ENCODE measurements at regions not wholly inside any gene's neighbourhood (a gene's known extent, or its start where the extent isn't known, plus 50 kb on each side); places are given as distances from the start of the nearest gene placed in this dataset.
"Not testable (repeated sequence)": the region's sequence is repeated elsewhere in the genome, so short reads cannot be mapped to it uniquely, and the experiment has no call there.

DNA sequence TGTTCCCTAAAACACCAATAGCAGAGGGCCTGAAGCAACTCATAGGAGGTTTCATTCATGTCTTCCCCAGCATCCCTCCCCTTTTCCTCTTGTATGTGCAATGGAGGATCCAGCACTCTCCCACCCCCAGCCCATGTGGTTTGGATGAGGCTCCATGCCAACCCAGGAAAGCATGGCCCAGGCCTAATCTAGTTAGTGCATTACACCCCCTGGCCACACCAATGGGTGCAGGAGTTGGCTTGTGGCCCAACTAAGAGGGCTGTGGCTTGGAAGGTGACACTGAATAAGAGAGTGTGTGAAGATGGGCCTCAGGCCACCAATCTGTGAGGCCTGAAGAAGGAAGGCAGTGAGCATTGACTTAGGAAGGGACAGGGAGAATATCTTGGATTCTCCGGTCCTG, 70.8 kb upstream of the SMIM23 start:
- in situ Hi-C loops (cut with HindIII; ENCODE audit: low sequenced_read_pairs), result no loop called here
- DNase-seq (ENCODE audit: low spot score), result no peak

DNA sequence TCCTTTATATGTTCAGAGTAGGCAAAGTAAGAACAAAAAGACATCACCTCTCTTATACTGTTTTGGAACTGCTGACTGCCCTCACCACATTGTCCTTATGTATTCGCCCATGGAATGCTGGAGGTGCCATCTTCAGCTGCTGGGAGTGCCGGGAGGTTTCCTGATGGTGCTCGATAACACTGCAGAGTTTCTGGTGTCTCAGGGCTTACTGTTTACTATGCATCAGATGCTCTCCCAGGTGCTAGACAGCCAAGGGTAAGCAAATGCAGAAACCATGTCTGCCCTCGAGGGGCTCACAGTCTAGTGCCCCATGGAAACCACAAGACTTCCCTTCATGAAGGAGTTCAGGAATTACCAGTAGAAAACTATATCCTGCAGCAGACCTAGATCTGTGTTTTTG, 70.1 kb upstream of the SMIM23 start:
- in situ Hi-C loops (cut with HindIII; ENCODE audit: low sequenced_read_pairs), result no loop called here
- DNase-seq (ENCODE audit: low spot score), result no peak

- in situ Hi-C loops (cut with HindIII; ENCODE audit: low sequenced_read_pairs), result loop anchor here (5.0 kb wide), 2 partner anchors 72 to 78 kb away; no protein-coding TSS in a partner anchor
- no peak for DNase-seq (ENCODE audit: low spot score)
Measured at GRCh38 chr5:171720086-171720485, 65.5 kb upstream of the SMIM23 start.

GRCh38 chr5:171721464-171721863, 64.2 kb upstream of the SMIM23 start:
- no peak for DNase-seq (ENCODE audit: low spot score)
- in situ Hi-C loops (cut with HindIII; ENCODE audit: low sequenced_read_pairs), result loop anchor here (5.0 kb wide), 2 partner anchors 71 to 79 kb away; no protein-coding TSS in a partner anchor

DNA sequence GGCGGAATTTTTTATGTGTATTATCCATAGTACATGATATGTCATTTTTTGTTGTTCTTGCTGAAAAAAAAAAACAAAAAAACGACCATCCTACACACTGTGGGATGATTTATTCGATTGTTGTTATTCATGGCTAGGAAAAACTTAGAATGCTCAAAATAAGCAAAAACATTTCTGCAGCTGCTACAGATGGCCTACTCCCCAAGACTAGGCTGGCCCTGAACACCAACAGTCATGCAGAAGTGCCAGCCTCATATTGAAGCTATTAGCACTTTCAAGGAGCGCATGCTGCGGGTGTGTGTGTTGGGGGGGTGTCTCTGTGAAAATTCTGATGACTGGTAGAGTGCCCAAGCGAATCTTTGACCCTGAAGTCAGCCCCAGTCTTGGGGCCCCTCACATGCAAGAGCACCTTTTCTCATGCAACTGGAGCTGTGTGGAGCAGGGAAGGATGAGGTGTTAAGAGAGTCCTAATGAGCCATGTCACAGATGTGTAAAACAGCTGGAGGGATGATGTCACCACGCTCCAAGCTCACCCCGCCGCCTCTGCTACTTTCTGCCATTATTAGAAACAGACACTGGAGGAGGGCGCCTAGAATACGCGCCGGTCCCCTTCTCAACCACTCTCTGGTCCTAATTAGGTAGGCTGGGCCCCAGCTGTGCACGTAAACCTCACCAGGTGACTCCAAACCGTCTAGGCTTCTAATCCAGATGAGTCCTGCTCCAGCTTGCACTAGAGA, 61.0 kb upstream of the SMIM23 start:
- in situ Hi-C loops (cut with HindIII; ENCODE audit: low sequenced_read_pairs), result loop anchor here (5.0 kb wide), 2 partner anchors 68 to 82 kb away; no protein-coding TSS in a partner anchor
- DNase-seq (ENCODE audit: low spot score), result no peak

GRCh38 chr5:171725205-171725601, 60.4 kb upstream of the SMIM23 start:
- in situ Hi-C loops (cut with HindIII; ENCODE audit: low sequenced_read_pairs), result no loop called here
- no peak for DNase-seq (ENCODE audit: low spot score)

DNA sequence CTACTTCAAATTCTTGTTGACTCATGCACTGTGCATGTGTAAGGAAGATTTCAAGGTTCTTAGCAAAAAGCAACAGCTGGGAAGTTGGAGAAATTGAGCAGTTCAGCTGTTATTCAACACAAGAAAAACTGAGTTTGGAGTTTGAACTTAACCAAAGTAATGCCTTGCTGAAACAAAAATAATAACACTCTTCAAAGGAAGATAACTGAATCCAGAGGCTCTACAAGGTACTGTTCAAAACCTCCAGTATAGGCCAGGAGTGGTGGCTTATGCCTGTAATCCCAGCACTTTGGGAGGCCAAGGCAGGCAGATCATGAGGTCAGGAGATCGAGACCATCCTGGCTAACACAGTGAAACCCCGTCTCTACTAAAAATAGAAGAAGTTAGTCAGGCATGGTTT, 58.8 kb upstream of the SMIM23 start:
- in situ Hi-C loops (cut with HindIII; ENCODE audit: low sequenced_read_pairs); DNase-seq (ENCODE audit: low spot score): not testable (repeated sequence)

- in situ Hi-C loops (cut with HindIII; ENCODE audit: low sequenced_read_pairs), result no loop called here
- no peak for DNase-seq (ENCODE audit: low spot score)
Measured at GRCh38 chr5:171728686-171729085, 56.9 kb upstream of the SMIM23 start.
